Nephron progenitor cell (in vitro differentiated cells): ENCODE measurements at regions not wholly inside any gene's neighbourhood (a gene's known extent, or its start where the extent isn't known, plus 50 kb on each side); places are given as distances from the start of the nearest gene placed in this dataset.

Source experiments
- DNase-seq: peaks from one replicate; pipeline ENCODE4 v3.0.0; 2021
- H3K27ac Mint-ChIP-seq: 2 replicates; pipeline ENCODE4 v1.8.0; 2021; ENCODE audit warnings: mild to moderate bottlenecking, moderate library complexity, mixed read lengths
- H3K27me3 Mint-ChIP-seq: 2 replicates; pipeline ENCODE4 v1.8.0; 2021; ENCODE audit warnings: mild to moderate bottlenecking, low read depth, mixed read lengths; ENCODE audit not compliant: poor library complexity
- H3K36me3 Mint-ChIP-seq: 2 replicates; pipeline ENCODE4 v1.8.0; 2021; ENCODE audit warnings: low read depth, mixed read lengths
- H3K4me1 Mint-ChIP-seq: 2 replicates; pipeline ENCODE4 v1.8.0; 2021; ENCODE audit warnings: mixed read lengths
- H3K4me3 Mint-ChIP-seq: 2 replicates; pipeline ENCODE4 v1.8.0; 2021; ENCODE audit warnings: mild to moderate bottlenecking, moderate library complexity, mixed read lengths
- H3K9me3 Mint-ChIP-seq: 2 replicates; pipeline ENCODE4 v1.8.0; 2021; ENCODE audit warnings: mild to moderate bottlenecking, moderate library complexity, mixed read lengths
- TF ChIP-seq, protein P1 (sequence below): fragments of 200-600 bp; sonication (generic); IDR thresholded peaks from 2 replicates; pipeline ENCODE4 v1.5.0; 2021; ENCODE audit warnings: antibody characterized with exemption

GRCh38 chr17:36885771-36886377, 51.4 kb upstream of the LHX1 start:
- Mint-ChIP-seq H3K9me3 (peaks cover 18% of the 10 kb centered on the region), H3K27ac (no peak overlapping the region), H3K4me1 (peaks cover 31% of the 10 kb centered on the region), H3K27me3 (peaks cover 51% of the 10 kb centered on the region), H3K36me3 (peaks cover 6% of the 10 kb centered on the region), H3K4me3 (no peak overlapping the region)
- TF ChIP-seq, protein P1, sequence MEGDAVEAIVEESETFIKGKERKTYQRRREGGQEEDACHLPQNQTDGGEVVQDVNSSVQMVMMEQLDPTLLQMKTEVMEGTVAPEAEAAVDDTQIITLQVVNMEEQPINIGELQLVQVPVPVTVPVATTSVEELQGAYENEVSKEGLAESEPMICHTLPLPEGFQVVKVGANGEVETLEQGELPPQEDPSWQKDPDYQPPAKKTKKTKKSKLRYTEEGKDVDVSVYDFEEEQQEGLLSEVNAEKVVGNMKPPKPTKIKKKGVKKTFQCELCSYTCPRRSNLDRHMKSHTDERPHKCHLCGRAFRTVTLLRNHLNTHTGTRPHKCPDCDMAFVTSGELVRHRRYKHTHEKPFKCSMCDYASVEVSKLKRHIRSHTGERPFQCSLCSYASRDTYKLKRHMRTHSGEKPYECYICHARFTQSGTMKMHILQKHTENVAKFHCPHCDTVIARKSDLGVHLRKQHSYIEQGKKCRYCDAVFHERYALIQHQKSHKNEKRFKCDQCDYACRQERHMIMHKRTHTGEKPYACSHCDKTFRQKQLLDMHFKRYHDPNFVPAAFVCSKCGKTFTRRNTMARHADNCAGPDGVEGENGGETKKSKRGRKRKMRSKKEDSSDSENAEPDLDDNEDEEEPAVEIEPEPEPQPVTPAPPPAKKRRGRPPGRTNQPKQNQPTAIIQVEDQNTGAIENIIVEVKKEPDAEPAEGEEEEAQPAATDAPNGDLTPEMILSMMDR = no peak
- no peak for DNase-seq
